Endothelial cell of umbilical vein (primary cell): ENCODE measurements at regions not wholly inside any gene's neighbourhood (a gene's known extent, or its start where the extent isn't known, plus 50 kb on each side); places are given as distances from the start of the nearest gene placed in this dataset.

Source experiments
- BruUV-seq: library from RNA; stranded (reverse); fragments of 400-500 nt; replicated peaks from 2 replicates; lab custom pipeline; 2021; lab: Mats Ljungman, UMichigan
- CTCF ChIA-PET: fragments of 300-600, 350-600 bp; sonication (Branson Sonifier 250); formaldehyde crosslinking; loops from one replicate; lab custom pipeline; 2021; ENCODE audit warnings: antibody characterized with exemption, inconsistent platforms; lab: Charles Lee
- POLR2A ChIA-PET: fragments of 300-600, 350-600 bp; sonication (Branson Sonifier 250); formaldehyde crosslinking; loops from one replicate; lab custom pipeline; 2021; ENCODE audit warnings: antibody characterized with exemption, inconsistent platforms; lab: Charles Lee
- DNase-seq: peaks from one replicate; pipeline ENCODE4 v3.0.0-alpha.2; 2011; ENCODE audit warnings: low read depth, low spot score
- FAIRE-seq: peaks from 2 replicates; lab custom pipeline; 2011; peaks lifted over from hg19 to GRCh38; lab: Jason Lieb, UNC
- H2AFZ ChIP-seq: 2 replicates; pipeline ENCODE4 v1.6.0; 2012; ENCODE audit warnings: low read depth, low read length, control low read depth, inconsistent platforms
- H3K27ac ChIP-seq: 2 replicates; pipeline ENCODE4 v1.5.1; 2011; ENCODE audit warnings: low read depth, mild to moderate bottlenecking, control low read depth, low read length, moderate library complexity; ENCODE audit not compliant: insufficient read depth
- H3K27me3 ChIP-seq, 2 experiments: 2 replicates each; pipeline versions ENCODE4 v1.6.0 to v1.6.1; 2011; ENCODE audit warnings: low read length in 2 of 2, mixed read lengths in 1 of 2; ENCODE audit not compliant: control insufficient read depth in 2 of 2, insufficient read depth in 2 of 2
- H3K36me3 ChIP-seq, 2 experiments: 2 replicates in 1 of 2; 3 replicates in 1 of 2; pipeline ENCODE4 v1.5.1; 2011; ENCODE audit warnings: low read length in 2 of 2, mild to moderate bottlenecking in 1 of 2, moderate library complexity in 1 of 2; ENCODE audit not compliant: control insufficient read depth in 2 of 2, insufficient read depth in 2 of 2; ENCODE audit errors: extremely low read depth in 1 of 2
- H3K4me1 ChIP-seq: 3 replicates; pipeline ENCODE4 v1.5.1; 2011; ENCODE audit warnings: mild to moderate bottlenecking, low read length; ENCODE audit not compliant: control insufficient read depth, insufficient read depth; ENCODE audit errors: extremely low read depth
- H3K4me2 ChIP-seq: 2 replicates; pipeline ENCODE4 v1.6.1; 2011; ENCODE audit warnings: low read length, control low read depth, mixed read lengths; ENCODE audit not compliant: insufficient read depth
- H3K4me3 ChIP-seq, 3 experiments: fragments of 200-600 bp in 1 of 3; sonication (generic), shearing (Covaris generic) in 1 of 3; replicated peaks in 1 of 3; 2 replicates each; pipeline ENCODE4 v1.5.1; 2011 to 2016; ENCODE audit warnings: control low read depth in 3 of 3, low read length in 3 of 3, mild to moderate bottlenecking in 2 of 3, inconsistent platforms in 1 of 3, low read depth in 1 of 3, moderate library complexity in 1 of 3; ENCODE audit not compliant: insufficient read depth in 1 of 3
- H3K79me2 ChIP-seq: 2 replicates; pipeline ENCODE4 v1.6.0; 2012; ENCODE audit warnings: low read length, inconsistent platforms; ENCODE audit not compliant: control insufficient read depth, insufficient read depth
- H3K9ac ChIP-seq: replicated peaks from 2 replicates; pipeline ENCODE3; 2011; ENCODE audit warnings: low read length, control low read depth; ENCODE audit not compliant: insufficient read depth; ENCODE audit errors: extremely low read depth
- H3K9me1 ChIP-seq: replicated peaks from 3 replicates; pipeline ENCODE4 v1.6.0; 2011; ENCODE audit warnings: mild to moderate bottlenecking, low read length; ENCODE audit not compliant: control insufficient read depth, insufficient read depth; ENCODE audit errors: extremely low read depth
- H3K9me3 ChIP-seq: replicated peaks from 2 replicates; pipeline ENCODE4 v1.5.1; 2012; ENCODE audit warnings: low read length, inconsistent platforms; ENCODE audit not compliant: control insufficient read depth, insufficient read depth
- H4K20me1 ChIP-seq: replicated peaks from 2 replicates; pipeline ENCODE3; 2011; ENCODE audit warnings: mild to moderate bottlenecking, low read length; ENCODE audit not compliant: control insufficient read depth, insufficient read depth; ENCODE audit errors: extremely low read depth
- CTCF ChIP-seq, 2 donors: IDR thresholded peaks; 1 replicate in 1 of 2; 2 replicates in 1 of 2; pipeline ENCODE4 v1.5.1; 2011; ENCODE audit warnings: low read length in 2 of 2, mild to moderate bottlenecking in 2 of 2, moderate library complexity in 2 of 2, control low read depth in 1 of 2, inconsistent platforms in 1 of 2, low read depth in 1 of 2; ENCODE audit not compliant: insufficient read depth in 1 of 2; ENCODE audit errors: extremely low read depth in 1 of 2
- EZH2 ChIP-seq: IDR thresholded peaks from 2 replicates; pipeline ENCODE4 v1.6.1; 2012; ENCODE audit warnings: borderline replicate concordance, low read depth, mild to moderate bottlenecking, moderate library complexity, low read length, inconsistent platforms; ENCODE audit not compliant: severe bottlenecking
- FOS ChIP-seq: IDR thresholded peaks from 2 replicates; pipeline ENCODE4 v1.6.1; 2011; ENCODE audit warnings: mild to moderate bottlenecking, low read length, moderate library complexity, borderline replicate concordance; ENCODE audit not compliant: insufficient read depth
- GATA2 ChIP-seq: IDR thresholded peaks from 2 replicates; pipeline ENCODE4 v1.7.0; 2011; ENCODE audit warnings: low read depth, mild to moderate bottlenecking, moderate library complexity, mixed read lengths, low read length; ENCODE audit not compliant: insufficient read length, insufficient read depth
- JUN ChIP-seq: IDR thresholded peaks from 2 replicates; pipeline ENCODE4 v1.6.1; 2011; ENCODE audit warnings: borderline replicate concordance, low read depth; ENCODE audit not compliant: insufficient read length, insufficient read depth
- MAX ChIP-seq: IDR thresholded peaks from 2 replicates; pipeline ENCODE4 v1.6.1; 2011; ENCODE audit not compliant: insufficient read depth, insufficient read length
- MYC ChIP-seq: IDR thresholded peaks from one replicate; pipeline ENCODE4 v1.6.1; 2011; ENCODE audit warnings: mild to moderate bottlenecking, low read depth, low read length
- POLR2A ChIP-seq: IDR thresholded peaks from 2 replicates; pipeline ENCODE4 v1.6.1; 2012; ENCODE audit warnings: low read depth, mild to moderate bottlenecking, control low read depth, low read length
- POLR2AphosphoS5 ChIP-seq: IDR thresholded peaks from 2 replicates; pipeline ENCODE4 v1.6.1; 2012; ENCODE audit warnings: low read depth, mild to moderate bottlenecking, control low read depth, low read length, moderate library complexity; ENCODE audit not compliant: insufficient read depth
- dilution Hi-C: fragments of 300-500 bp; cut with MboI; formaldehyde crosslinking; loops from one replicate; pipeline ENCODE4 v1.15.0; 2019; ENCODE audit warnings: low sequenced_read_pairs; ENCODE audit not compliant: extremely low pct_ligation_motif_present
- intact Hi-C: fragments of 100-400 bp; cut with micrococcal nuclease; formaldehyde crosslinking; loops from one replicate; pipeline ENCODE4 v1.10.0; 2022

DNA sequence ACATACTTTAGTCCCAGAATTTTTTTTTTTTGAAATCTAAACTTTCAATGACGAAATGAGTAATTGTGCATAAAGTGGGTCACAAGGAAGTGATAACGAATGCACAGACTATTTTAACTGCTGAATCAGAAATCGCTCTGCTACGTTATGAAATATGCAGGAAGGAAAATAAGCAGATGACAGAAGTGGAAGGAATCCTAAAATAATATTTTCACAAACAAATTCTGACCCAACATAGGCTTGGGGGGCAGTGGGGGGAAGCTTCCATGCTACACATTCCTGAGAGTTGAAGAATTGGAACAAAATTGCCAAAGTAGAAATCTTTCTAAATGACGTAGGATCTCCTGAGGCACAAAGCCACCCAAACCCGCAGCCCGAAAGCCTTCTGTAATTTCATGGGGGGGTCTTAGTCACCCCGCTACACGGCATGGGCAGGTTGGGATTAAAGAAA, 89.6 kb downstream of the ARF6 start:
- no peaks in the 10 kb centered on the region for H3K9me3 ChIP-seq
- FAIRE-seq, result peak; percentile 91
- DNase-seq, result peak; percentile 87
- intact Hi-C loops (loop anchor here (1.0 to 2.0 kb wide), 2 partner anchors 10 to 18 kb away; no protein-coding TSS in a partner anchor), dilution Hi-C loops (no loop called here)
- no TSS peak for BruUV-seq
- H3K27ac ChIP-seq, result peak overlapping the region; percentile 89
- H3K4me1 ChIP-seq, result peaks cover 15% of the 10 kb centered on the region
- ChIA-PET POLR2A (no interaction called here), CTCF (interaction anchor here (1.3 to 1.5 kb wide), 2 partner anchors 18 to 117 kb away, joined by 3 read pairs; no protein-coding TSS in a partner anchor)
- H4K20me1 ChIP-seq, result no peaks in the 10 kb centered on the region
- H3K27me3 ChIP-seq, result no peaks in the 10 kb centered on the region
- no peaks in the 10 kb centered on the region for H3K9me1 ChIP-seq
- peak overlapping the region; percentile 91 for H3K4me2 ChIP-seq
- no peak for TF ChIP-seq MAX
- TF ChIP-seq POLR2A, result no peak
- TF ChIP-seq MYC, result no peak
- peak; percentile 54 for TF ChIP-seq JUN
- TF ChIP-seq EZH2, result no peak
- TF ChIP-seq FOS, result peak; percentile 73
- no peak for TF ChIP-seq CTCF (IDR thresholded peaks at IDR 0.05; ENCODE audit: extremely low read depth in 1 of 2, insufficient read depth in 1 of 2, low read depth in 1 of 2, low read length in 2 of 2)
- peak; percentile 53 for TF ChIP-seq GATA2
- peak; percentile 58 for TF ChIP-seq POLR2AphosphoS5
- H3K9ac ChIP-seq, result peak overlapping the region; percentile 77
- H3K79me2 ChIP-seq, result no peaks in the 10 kb centered on the region
- peak overlapping the region in 2 of 3 experiments; percentile 1 to 61 for H3K4me3 ChIP-seq
- peak overlapping the region; percentile 55 for H2AFZ ChIP-seq
- no peaks in the 10 kb centered on the region for H3K36me3 ChIP-seq
